GM20000 (cell line): ENCODE measurements at regions not wholly inside any gene's neighbourhood (a gene's known extent, or its start where the extent isn't known, plus 50 kb on each side); places are given as distances from the start of the nearest gene placed in this dataset.

Experiments
- DNase-seq: peaks from one replicate; pipeline ENCODE4 v3.0.0; 2012; ENCODE audit warnings: low spot score
- CTCF ChIP-seq: IDR thresholded peaks from 2 replicates; pipeline ENCODE4 v1.5.1; 2012; ENCODE audit warnings: mild to moderate bottlenecking, control low read depth; ENCODE audit errors: extremely low read depth, missing control alignments

DNA sequence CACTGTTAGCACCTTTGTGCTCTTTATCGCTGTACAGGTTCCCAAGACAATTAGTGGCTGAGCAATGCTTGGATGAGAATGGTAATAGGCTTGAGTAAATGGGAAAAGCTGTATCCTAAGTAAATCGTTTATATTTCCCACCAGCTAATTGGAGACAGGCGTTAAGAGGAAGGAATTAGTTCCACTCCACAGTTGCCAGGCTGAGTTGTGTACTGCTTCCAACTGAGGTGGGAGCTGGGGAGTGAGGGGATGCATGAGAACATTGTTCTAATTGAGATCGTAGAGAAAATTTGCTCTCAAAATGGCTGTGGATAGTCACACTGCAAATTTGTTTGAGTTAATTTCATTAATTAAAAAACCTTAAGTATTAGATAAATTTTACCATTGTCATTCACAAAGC is 285.0 kb upstream of the ADAMTSL1 start:
- DNase-seq, result no peak
- TF ChIP-seq CTCF, result no peak

DNA sequence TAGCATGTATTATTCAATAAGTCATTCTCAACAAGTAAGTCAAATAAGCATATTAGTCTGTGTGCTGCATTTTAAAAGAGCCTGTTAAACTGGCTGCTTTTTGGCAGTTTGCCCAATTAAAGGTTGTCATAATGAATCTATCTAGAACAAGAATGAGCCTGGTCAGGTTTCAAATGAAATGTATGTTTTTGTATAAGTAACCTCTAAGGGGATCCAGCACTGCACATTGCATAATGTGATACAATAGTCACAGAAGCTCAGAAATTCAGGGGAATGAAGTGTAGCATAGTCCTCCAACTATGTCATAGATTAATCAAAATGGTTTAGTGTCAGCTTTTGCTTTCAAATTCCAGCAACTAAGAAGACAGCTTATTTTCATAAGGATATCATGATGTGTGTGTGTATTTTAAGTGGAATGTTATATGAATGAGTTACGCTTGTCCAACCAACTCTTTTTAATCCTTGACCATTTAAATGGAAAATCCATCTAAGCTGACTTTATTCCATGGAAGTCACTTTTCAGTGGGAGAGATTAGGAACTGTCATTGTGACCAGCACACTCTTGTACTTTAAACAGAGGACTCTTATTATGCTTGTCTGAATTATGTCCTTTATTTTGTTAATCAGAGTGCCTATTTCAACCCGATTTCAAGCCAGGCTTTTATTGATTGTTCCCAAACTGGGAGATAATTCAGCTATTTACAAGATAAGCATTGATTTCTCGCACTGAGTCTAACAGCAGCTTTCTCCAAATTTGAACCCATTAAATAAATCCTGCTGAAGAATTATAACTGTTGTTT is 283.9 kb upstream of the ADAMTSL1 start:
- DNase-seq, result no peak
- no peak for TF ChIP-seq CTCF

- TF ChIP-seq CTCF, result no peak
- no peak for DNase-seq
Observed at GRCh38 chr9:18190671-18191374, 283.1 kb upstream of the ADAMTSL1 start.

- TF ChIP-seq CTCF, result no peak
- DNase-seq, result no peak
Observed at GRCh38 chr9:18194316-18194715, 279.6 kb upstream of the ADAMTSL1 start.

- no peak for TF ChIP-seq CTCF
- DNase-seq, result no peak
Observed at GRCh38 chr9:18195223-18195622, 278.7 kb upstream of the ADAMTSL1 start.

GRCh38 chr9:18202924-18203323 is 271.0 kb upstream of the ADAMTSL1 start:
- DNase-seq, result no peak
- TF ChIP-seq CTCF, result no peak

DNA sequence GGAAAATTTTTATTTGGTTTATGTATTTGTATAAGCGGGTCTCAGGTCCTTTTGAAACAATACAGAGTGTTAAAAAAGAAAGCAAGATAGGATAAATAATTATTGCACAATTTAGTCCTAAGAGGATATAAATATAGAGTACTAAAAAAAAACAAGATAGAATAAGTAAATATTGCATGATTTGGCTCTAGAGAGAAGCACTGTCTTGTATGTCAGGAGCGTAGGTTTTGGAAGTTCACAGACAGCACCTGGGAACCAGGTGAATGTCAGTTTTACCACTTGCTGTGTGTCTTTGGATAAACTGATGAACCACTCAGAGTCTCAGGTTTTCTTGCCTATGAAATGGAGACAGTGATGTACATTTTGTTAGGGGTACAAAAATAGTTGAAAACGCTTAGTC is 266.2 kb upstream of the ADAMTSL1 start:
- TF ChIP-seq CTCF, result no peak
- DNase-seq, result no peak
